Progenitor cell of endocrine pancreas (in vitro differentiated cells): ENCODE measurements at regions not wholly inside any gene's neighbourhood (a gene's known extent, or its start where the extent isn't known, plus 50 kb on each side); places are given as distances from the start of the nearest gene placed in this dataset.
"Not testable (repeated sequence)": the region's sequence is repeated elsewhere in the genome, so short reads cannot be mapped to it uniquely, and the experiment has no call there.

ENCODE experiments used
- DNase-seq: peaks from one replicate; pipeline ENCODE4 v3.0.0; 2021; ENCODE audit warnings: low spot score; ENCODE audit not compliant: unreplicated experiment
- H3K27ac Mint-ChIP-seq: 2 replicates; pipeline ENCODE4 v1.8.0; 2021; ENCODE audit warnings: mild to moderate bottlenecking, moderate library complexity, mixed read lengths
- H3K27me3 Mint-ChIP-seq: 2 replicates; pipeline ENCODE4 v1.8.0; 2021; ENCODE audit warnings: mixed read lengths
- H3K36me3 Mint-ChIP-seq: 2 replicates; pipeline ENCODE4 v1.8.0; 2022; ENCODE audit warnings: mixed read lengths; ENCODE audit not compliant: insufficient read depth
- H3K4me1 Mint-ChIP-seq: 2 replicates; pipeline ENCODE4 v1.8.0; 2021; ENCODE audit warnings: low read depth, mixed read lengths
- H3K4me3 Mint-ChIP-seq: 2 replicates; pipeline ENCODE4 v1.8.0; 2021; ENCODE audit warnings: low read depth, mild to moderate bottlenecking, moderate library complexity, mixed read lengths
- H3K9me3 Mint-ChIP-seq: 2 replicates; pipeline ENCODE4 v1.8.0; 2021; ENCODE audit warnings: low read depth, mixed read lengths
- TF ChIP-seq, protein P1 (sequence below): fragments of 200-600 bp; sonication (generic); IDR thresholded peaks from one replicate; pipeline ENCODE4 v1.5.0; 2021; ENCODE audit warnings: antibody characterized with exemption, mild to moderate bottlenecking; ENCODE audit not compliant: unreplicated experiment

DNA sequence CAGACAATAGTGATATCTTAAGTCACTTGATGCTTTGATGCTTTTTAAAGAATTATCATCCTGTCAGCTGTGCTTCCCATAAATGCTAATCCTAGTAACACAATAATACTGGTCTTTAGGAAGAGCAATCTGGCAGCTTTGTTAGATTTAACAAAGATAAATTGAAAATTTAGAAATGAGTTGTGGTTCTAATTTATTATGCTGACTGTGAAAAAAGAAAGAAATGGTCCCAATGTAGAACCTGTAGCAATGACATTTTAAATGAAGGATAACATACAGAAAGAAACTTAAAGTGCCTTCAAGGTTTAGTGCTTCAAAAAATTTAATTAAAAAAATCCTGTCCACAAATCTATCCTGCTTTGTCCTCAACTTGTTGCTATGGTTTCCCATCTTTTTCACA lies 81.6 kb upstream of the HGF start:
- Mint-ChIP-seq H3K9me3 (no peaks in the 10 kb centered on the region), H3K4me1 (no peaks in the 10 kb centered on the region), H3K36me3 (no peaks in the 10 kb centered on the region), H3K4me3 (no peak overlapping the region), H3K27ac (no peak overlapping the region), H3K27me3 (no peaks in the 10 kb centered on the region)
- DNase-seq: no peak
- TF ChIP-seq, protein P1, sequence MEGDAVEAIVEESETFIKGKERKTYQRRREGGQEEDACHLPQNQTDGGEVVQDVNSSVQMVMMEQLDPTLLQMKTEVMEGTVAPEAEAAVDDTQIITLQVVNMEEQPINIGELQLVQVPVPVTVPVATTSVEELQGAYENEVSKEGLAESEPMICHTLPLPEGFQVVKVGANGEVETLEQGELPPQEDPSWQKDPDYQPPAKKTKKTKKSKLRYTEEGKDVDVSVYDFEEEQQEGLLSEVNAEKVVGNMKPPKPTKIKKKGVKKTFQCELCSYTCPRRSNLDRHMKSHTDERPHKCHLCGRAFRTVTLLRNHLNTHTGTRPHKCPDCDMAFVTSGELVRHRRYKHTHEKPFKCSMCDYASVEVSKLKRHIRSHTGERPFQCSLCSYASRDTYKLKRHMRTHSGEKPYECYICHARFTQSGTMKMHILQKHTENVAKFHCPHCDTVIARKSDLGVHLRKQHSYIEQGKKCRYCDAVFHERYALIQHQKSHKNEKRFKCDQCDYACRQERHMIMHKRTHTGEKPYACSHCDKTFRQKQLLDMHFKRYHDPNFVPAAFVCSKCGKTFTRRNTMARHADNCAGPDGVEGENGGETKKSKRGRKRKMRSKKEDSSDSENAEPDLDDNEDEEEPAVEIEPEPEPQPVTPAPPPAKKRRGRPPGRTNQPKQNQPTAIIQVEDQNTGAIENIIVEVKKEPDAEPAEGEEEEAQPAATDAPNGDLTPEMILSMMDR: no peak

DNA sequence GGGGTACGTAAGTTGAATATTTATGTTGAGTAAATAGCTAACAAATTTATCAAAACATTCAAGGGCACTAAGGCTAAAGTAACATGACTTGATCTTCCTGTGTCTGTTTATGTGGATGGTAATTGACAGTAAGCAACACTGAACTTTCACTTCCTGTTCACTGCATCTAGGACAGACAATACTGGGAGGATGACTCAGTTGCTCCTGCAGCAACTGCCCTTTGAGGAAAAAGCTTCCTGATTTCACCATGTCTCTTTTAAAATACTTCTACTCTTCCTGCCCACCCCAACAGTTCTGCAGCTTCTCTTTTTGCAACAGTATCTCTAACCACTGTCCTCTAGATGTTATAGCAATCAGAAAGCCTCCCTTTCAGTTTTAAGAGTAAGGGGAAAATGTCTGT lies 76.6 kb upstream of the HGF start:
- no peak overlapping the region for H3K27ac Mint-ChIP-seq
- TF ChIP-seq, protein P1: no peak
- no peaks in the 10 kb centered on the region for H3K4me1 Mint-ChIP-seq
- no peak overlapping the region for H3K4me3 Mint-ChIP-seq
- no peaks in the 10 kb centered on the region for H3K9me3 Mint-ChIP-seq
- DNase-seq: no peak
- H3K36me3 Mint-ChIP-seq: no peaks in the 10 kb centered on the region
- H3K27me3 Mint-ChIP-seq: no peaks in the 10 kb centered on the region

DNA sequence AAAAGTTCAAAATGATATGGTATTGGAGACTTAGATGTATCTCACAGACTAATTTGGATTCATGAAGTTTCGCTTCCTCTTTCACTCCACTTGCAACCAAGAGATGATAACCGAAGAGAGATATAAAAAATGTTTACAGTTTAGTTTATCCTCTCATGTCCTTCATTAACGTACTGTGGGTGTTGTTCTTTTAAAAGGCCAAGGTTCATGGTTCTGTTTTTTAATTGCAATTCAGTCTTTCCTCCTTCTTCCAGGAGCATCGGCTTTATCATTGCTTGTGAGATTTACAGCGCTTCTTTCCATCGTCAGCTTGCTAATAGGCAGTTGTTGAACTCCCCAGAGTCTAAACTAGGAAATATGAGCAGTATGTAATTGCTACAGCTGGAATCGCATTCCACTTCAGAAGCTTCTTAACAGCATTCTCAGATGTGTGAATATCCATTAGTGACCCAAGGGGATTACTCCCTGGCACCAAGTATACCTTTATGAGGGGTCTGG lies 75.9 kb upstream of the HGF start:
- TF ChIP-seq, protein P1: no peak
- H3K27ac Mint-ChIP-seq: no peak overlapping the region

DNA sequence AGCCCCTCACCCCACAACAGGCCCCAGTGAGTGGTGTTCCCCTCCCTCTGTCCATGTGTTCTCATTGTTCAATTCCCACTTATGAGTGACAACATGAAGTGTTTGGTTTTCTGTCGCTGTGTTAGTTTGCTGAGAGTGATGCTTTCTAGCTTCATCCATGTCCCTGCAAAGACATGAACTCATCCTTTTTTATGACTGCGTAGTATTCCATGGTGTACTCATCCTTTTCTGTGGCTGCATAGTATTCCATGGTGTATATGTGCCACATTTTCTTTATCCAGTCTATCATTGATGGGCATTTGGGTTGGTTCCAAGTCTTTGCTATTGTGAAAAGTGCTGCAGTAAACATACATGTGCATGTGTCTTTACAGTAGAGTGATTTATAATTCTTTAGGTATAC lies 73.8 kb upstream of the HGF start:
- not testable (repeated sequence) for H3K4me1 Mint-ChIP-seq, H3K27me3 Mint-ChIP-seq, H3K27ac Mint-ChIP-seq, DNase-seq, H3K36me3 Mint-ChIP-seq, H3K4me3 Mint-ChIP-seq, H3K9me3 Mint-ChIP-seq

More for the DNA sequence above, 75.9 kb upstream of the HGF start:
- no peaks in the 10 kb centered on the region for H3K36me3 Mint-ChIP-seq
- DNase-seq: no peak
- no peaks in the 10 kb centered on the region for H3K9me3 Mint-ChIP-seq
- no peaks in the 10 kb centered on the region for H3K4me1 Mint-ChIP-seq
- H3K27me3 Mint-ChIP-seq: no peaks in the 10 kb centered on the region
- H3K4me3 Mint-ChIP-seq: no peak overlapping the region

DNA sequence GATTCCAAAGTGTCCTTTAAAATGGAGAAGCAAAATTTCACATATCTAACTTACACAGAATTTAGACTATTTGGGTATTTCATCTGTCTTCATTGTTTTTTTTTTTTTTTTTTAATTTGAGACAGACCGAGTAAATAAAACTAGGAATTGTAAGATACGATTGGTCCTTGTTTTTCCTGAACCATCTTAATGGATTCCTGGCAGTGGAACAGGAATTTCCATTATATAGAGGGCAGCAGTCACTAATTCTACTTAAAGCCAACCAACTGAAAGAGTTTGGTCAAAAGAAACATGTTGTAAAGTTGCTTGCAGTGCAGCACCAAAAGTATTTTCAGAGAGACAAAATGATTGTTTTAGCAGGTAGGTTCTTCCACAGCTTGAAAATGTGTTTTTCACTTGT lies 72.5 kb upstream of the HGF start:
- Mint-ChIP-seq H3K36me3 (no peaks in the 10 kb centered on the region), H3K27ac (no peak overlapping the region), H3K27me3 (no peaks in the 10 kb centered on the region), H3K4me1 (no peaks in the 10 kb centered on the region), H3K4me3 (no peak overlapping the region), H3K9me3 (peaks cover 4% of the 10 kb centered on the region)
- DNase-seq: no peak
- TF ChIP-seq, protein P1: no peak

DNA sequence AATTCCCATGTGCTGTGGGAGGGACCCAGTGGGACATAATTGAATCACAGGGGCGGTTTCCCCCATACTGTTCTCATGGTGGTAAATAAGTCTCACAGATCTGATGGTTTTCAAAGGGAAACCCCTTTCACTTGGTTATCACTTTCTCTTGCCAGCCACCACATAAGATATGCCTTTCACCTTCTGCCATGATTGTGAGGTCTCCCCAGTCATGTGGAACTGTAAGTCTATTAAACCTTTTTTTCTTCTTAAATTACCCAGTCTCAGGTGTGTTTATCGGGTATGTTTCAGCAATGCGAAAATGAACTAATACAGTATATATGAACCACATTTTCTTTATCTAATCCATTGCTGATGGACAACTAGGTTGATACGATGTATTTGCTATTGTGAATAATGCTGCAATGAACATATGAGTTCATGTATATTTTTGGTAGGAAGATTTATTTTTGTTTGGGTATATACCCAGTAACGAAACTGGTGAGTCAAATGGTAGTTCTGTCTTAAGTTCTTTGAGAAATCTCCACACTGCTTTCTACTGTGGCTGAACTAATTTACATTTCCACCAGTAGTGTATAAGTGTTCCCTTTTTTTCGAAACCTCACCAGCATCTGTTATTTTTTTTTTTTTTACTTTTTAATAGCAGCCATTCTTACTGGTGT lies 70.0 kb upstream of the HGF start:
- no peaks in the 10 kb centered on the region for H3K36me3 Mint-ChIP-seq
- H3K9me3 Mint-ChIP-seq: peaks cover 4% of the 10 kb centered on the region
- TF ChIP-seq, protein P1: no peak
- H3K27ac Mint-ChIP-seq: no peak overlapping the region
- DNase-seq: no peak
- H3K27me3 Mint-ChIP-seq: no peaks in the 10 kb centered on the region
- no peak overlapping the region for H3K4me3 Mint-ChIP-seq
- H3K4me1 Mint-ChIP-seq: peaks cover 1% of the 10 kb centered on the region
